Right kidney (tissue), 1 donor: ENCODE measurements at regions not wholly inside any gene's neighbourhood (a gene's known extent, or its start where the extent isn't known, plus 50 kb on each side); places are given as distances from the start of the nearest gene placed in this dataset.
"Not testable (repeated sequence)": the region's sequence is repeated elsewhere in the genome, so short reads cannot be mapped to it uniquely, and the experiment has no call there.

Experiments used
- DNase-seq: peaks from one replicate; pipeline ENCODE4 v3.0.0-alpha.2; 2016

DNA sequence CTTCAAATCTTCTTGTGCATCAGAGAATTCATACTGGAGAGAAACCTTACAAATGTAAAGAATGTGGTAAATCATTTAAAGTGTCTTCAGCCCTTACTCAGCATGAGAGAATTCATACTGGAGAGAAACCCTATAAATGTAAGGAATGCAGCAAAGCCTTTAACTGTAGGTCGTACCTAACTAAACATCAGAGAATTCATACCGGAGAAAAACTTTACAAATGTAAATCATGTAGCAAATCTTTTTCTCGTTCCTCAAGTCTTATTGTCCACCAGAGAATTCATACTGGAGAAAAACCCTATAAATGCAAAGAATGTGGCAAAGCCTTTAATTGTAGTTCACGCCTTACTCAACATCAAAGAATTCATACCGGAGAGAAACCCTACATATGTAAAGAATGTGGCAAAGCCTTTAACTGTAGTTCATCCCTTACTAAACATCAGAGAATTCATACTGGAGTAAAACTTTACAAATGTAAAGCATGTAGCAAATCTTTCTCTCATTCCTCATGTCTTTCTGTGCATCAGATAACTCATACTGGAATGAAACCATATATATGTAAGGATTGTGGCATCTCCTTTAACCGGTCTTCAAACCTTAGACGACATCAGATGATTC lies 118.5 kb upstream of the ZNF267 start:
- no peak for DNase-seq

DNA sequence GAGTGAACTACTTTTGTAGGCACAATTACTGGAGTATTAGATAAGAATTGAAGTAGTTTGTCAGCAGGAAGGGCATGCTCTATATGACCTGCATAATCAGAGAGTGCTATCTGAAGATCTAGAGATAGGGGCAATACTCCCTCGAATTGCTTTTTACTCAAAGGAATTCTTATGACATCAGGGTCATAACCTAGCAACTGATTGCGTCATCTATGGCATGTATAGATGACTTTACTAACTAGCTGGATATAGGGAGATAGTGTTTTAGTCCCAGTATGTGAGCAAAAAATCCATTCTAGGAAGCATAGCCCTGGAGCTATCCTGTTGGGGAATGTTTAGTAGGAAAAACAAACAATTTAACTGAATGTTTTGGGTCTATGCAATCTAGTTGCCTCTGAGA lies 109.5 kb upstream of the ZNF267 start:
- no peak for DNase-seq

DNA sequence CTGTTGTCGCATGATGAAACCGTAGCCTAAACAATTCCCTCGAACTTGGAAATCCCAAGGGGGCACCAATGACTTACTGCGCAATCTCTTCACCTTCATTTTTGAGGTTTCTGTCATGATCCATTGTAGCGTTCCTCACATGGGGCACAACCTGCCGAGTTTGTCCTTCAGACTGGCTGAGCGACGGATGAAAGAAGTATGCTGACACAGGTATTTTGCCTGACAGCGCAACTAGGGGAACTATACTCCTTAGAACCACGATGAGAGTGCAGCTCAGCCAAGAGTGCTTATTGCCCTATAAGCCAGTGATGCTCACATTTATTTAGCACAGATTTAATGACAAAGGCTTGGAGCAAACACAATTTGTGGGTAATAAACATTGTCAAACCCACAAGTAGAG lies 106.3 kb upstream of the ZNF267 start:
- DNase-seq: no peak

DNA sequence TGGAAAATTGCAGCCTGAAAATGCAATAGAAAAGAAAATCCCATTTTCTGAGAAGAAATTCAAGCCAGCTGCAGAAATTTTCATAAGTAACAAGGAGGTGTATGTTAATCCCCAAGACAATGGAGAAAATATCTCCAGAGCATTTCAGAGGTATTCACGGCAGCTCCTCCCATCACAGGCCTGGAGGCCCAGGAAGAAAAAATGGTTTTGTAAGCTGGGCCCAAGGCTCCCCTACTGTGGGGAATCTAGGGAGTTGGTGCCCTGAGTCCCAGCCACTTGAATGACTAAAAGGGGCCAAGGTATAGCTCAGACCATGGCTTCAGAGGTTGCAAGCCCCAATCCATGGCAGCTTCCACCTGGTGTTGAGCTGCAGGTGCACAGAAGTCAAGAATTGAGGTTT lies 93.3 kb upstream of the ZNF267 start:
- DNase-seq: no peak

DNA sequence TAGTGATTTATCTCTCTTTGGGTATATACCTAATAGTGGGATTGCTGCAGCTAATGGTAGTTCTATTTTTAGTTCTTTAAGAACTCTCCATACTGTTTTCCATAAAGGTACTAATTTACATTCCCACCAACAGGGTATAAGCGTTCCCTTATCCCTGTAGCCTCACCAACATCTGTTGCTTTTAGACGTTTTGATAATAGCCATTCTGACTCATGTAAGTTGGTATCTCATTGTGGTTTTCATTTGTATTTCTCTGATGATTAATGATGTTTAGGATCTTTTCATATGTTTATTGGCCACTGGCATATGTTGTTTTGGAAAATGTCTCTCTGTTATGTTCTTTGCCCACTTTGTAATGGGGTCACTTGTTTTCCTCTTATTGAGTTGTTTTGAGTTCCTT lies 88.5 kb upstream of the ZNF267 start:
- DNase-seq: no peak

DNA sequence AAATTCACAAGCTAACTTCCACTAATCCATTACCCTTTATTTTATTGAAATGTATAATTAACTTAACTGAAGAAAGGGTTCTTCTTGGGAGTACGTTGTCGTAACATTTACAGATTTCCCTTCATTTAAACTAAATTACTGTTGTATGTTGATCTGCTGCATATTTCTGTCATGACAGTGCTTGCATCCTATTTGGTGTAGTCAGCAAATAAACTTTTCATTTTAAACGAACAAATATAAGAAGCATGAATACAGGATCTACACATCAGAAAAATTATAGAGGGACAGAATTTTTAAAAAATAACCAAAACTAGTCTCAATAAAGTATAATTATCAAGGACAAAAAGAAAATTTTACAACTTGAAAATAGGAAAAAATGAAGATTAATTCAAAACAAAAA lies 66.5 kb upstream of the ZNF267 start:
- no peak for DNase-seq

DNA sequence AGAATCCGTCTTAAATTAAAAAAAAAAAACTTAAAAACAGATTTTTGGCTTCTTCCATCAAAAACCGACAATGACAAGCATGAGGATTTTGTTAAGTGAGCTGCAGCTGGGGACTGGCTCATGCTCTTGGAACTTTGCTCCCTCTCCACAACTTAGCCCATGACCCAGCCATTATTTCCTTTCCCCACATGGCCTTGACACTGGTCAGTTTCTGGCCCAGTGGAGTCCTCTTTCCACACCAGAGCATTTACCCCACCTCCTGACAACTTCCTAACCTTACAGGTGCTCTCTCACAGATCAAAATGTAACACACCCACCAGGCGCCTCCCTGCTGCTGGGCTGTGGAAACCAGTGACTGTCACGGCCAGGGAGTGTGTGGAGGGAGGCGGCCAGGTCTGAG lies 62.7 kb upstream of the ZNF267 start:
- DNase-seq: no peak

DNA sequence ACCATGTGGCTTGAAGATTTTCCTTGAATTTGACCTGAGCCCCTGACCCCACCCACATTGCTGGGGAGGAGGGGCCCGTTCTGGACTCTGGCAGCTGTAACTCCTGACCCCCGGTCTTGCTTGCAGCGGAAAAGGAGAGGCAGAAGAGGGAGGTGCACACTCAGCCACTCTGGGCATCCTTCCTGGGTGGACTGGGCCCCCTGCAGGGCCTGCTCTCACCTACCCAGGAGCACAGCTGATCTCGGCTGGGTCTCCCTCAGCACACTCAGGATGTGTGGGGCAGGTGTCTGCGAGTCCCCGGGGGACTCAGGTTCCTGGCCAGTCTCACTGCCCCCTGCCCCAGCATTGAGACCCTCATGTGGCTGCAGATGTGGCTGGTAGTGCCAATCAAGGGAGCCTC lies 57.5 kb upstream of the ZNF267 start:
- not testable (repeated sequence) for DNase-seq

DNA sequence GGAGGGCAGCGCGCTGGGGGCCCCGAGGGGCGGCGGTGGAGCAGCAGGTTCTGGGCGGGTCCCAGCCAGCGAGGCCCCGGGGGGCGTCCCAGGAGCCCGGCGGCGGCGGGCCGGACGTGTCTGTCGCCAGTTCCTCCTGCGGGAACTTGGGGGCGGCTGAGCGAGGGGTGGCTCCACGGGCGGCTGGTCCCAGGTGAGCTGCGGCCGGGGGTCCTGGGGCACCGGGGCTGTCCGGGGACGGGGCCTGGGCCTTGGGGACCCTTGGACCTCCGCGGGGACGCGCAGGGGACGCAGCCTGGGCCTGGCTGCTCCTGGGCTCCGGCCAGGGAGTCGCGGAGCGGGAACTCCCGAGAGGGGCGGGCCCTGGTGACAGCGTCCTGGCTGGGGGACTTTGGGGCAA lies 54.2 kb upstream of the ZNF267 start:
- DNase-seq: no peak

DNA sequence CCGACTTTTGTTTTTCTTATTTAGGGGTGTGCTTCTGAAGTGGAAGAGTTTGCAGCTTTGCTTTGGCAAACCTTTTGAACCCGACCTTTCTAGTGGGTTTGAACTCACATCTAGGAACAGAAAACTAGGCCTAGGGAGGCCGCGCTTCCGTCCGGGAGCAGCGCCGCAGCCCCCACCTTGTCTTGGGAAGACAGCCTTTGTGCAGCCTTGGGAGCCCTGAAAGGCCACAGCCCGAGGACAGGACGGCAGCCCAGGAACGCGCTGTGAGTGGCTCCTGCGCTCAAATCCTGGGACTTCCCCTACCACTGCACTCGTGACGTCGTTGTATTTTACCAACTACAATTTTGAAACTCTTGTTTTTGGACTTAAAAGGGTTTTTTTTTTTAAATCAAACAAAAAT lies 53.7 kb upstream of the ZNF267 start:
- no peak for DNase-seq
